ENCODE measurements at regions not wholly inside any gene's neighbourhood (a gene's known extent, or its start where the extent isn't known, plus 50 kb on each side); places are given as distances from the start of the nearest gene placed in this dataset.

- TF ChIP-seq POLR2AphosphoS5 (IDR thresholded peaks at IDR 0.05; ENCODE audit: low read depth, low read length) (no peak), TAF1 (IDR thresholded peaks at IDR 0.05; ENCODE audit: borderline replicate concordance, insufficient read depth, low read length) (no peak), REST (IDR thresholded peaks at IDR 0.05; ENCODE audit: insufficient read depth in 1 of 2, low read depth in 2 of 2, low read length in 2 of 2) (no peak), FOXP2 (optimal IDR thresholded peaks at IDR 0.05; ENCODE audit: borderline replicate concordance, extremely low read depth, extremely low read length, insufficient read depth) (no peak)
Measured at GRCh38 chr2:207416900-207417299, 112.9 kb upstream of the CREB1 start.
